Adipocyte (in vitro differentiated cells): ENCODE measurements at regions not wholly inside any gene's neighbourhood (a gene's known extent, or its start where the extent isn't known, plus 50 kb on each side); places are given as distances from the start of the nearest gene placed in this dataset.

Experiments
- DNase-seq: peaks from one replicate; pipeline ENCODE4 v3.0.0-alpha.2; 2015; ENCODE audit warnings: low read depth
- H3K27me3 ChIP-seq: replicated peaks from 2 replicates; pipeline ENCODE4 v1.7.0; 2013; ENCODE audit warnings: mild to moderate bottlenecking, low read length, moderate library complexity; ENCODE audit not compliant: control insufficient read depth, insufficient read depth
- H3K36me3 ChIP-seq: 2 replicates; pipeline ENCODE4 v1.7.0; 2013; ENCODE audit warnings: low read length, mild to moderate bottlenecking, moderate library complexity; ENCODE audit not compliant: control insufficient read depth, insufficient read depth, severe bottlenecking
- H3K4me1 ChIP-seq: 2 replicates; pipeline ENCODE4 v1.7.0; 2013; ENCODE audit warnings: mild to moderate bottlenecking, low read length, moderate library complexity; ENCODE audit not compliant: control insufficient read depth, insufficient read depth
- H3K4me3 ChIP-seq: 2 replicates; pipeline ENCODE4 v1.7.0; 2013; ENCODE audit warnings: mild to moderate bottlenecking, low read length, moderate library complexity
- H3K9ac ChIP-seq: 2 replicates; pipeline ENCODE4 v1.7.0; 2013; ENCODE audit warnings: mild to moderate bottlenecking, low read length, moderate library complexity
- H3K9me3 ChIP-seq: 2 replicates; pipeline ENCODE4 v1.7.0; 2013; ENCODE audit warnings: mild to moderate bottlenecking, low read length, moderate library complexity; ENCODE audit not compliant: control insufficient read depth

- no peaks in the 10 kb centered on the region for H3K9me3 ChIP-seq
- no peaks in the 10 kb centered on the region for H3K27me3 ChIP-seq
- no peak overlapping the region for H3K4me3 ChIP-seq
- no peak overlapping the region for H3K9ac ChIP-seq
- DNase-seq = no peak
- peaks cover 10% of the 10 kb centered on the region for H3K4me1 ChIP-seq
- no peaks in the 10 kb centered on the region for H3K36me3 ChIP-seq
Measured at GRCh38 chr16:65289022-65289421, 167.2 kb upstream of the CDH11 start.

GRCh38 chr16:65287307-65287706, 165.4 kb upstream of the CDH11 start:
- no peak overlapping the region for H3K4me3 ChIP-seq
- no peak for DNase-seq
- no peaks in the 10 kb centered on the region for H3K36me3 ChIP-seq
- no peaks in the 10 kb centered on the region for H3K9me3 ChIP-seq
- peaks cover 10% of the 10 kb centered on the region for H3K4me1 ChIP-seq
- no peak overlapping the region for H3K9ac ChIP-seq
- H3K27me3 ChIP-seq = no peaks in the 10 kb centered on the region

- Histone ChIP-seq H3K9me3 (no peaks in the 10 kb centered on the region), H3K9ac (no peak overlapping the region), H3K27me3 (no peaks in the 10 kb centered on the region), H3K4me3 (no peak overlapping the region), H3K36me3 (no peaks in the 10 kb centered on the region), H3K4me1 (peaks cover 10% of the 10 kb centered on the region)
- DNase-seq = peak; percentile 54
Measured at GRCh38 chr16:65285128-65286048, 163.5 kb upstream of the CDH11 start.

- H3K4me1 ChIP-seq = peaks cover 10% of the 10 kb centered on the region
- no peaks in the 10 kb centered on the region for H3K27me3 ChIP-seq
Measured at GRCh38 chr16:65284626-65285025, 162.8 kb upstream of the CDH11 start.

GRCh38 chr16:65283181-65283651, 161.4 kb upstream of the CDH11 start:
- no peaks in the 10 kb centered on the region for H3K9me3 ChIP-seq
- no peaks in the 10 kb centered on the region for H3K27me3 ChIP-seq
- no peak overlapping the region for H3K9ac ChIP-seq
- peaks cover 10% of the 10 kb centered on the region for H3K4me1 ChIP-seq
- H3K4me3 ChIP-seq = no peak overlapping the region
- no peak for DNase-seq
- no peaks in the 10 kb centered on the region for H3K36me3 ChIP-seq

More at GRCh38 chr16:65284626-65285025, 162.8 kb upstream of the CDH11 start:
- H3K9me3 ChIP-seq = no peaks in the 10 kb centered on the region
- no peaks in the 10 kb centered on the region for H3K36me3 ChIP-seq
- no peak overlapping the region for H3K4me3 ChIP-seq
- H3K9ac ChIP-seq = no peak overlapping the region
- DNase-seq = peak; percentile 21

- H3K27me3 ChIP-seq = no peaks in the 10 kb centered on the region
- no peak for DNase-seq
- no peak overlapping the region for H3K4me3 ChIP-seq
- H3K4me1 ChIP-seq = peaks cover 10% of the 10 kb centered on the region
- H3K9ac ChIP-seq = no peak overlapping the region
- H3K9me3 ChIP-seq = no peaks in the 10 kb centered on the region
- H3K36me3 ChIP-seq = no peaks in the 10 kb centered on the region
Measured at GRCh38 chr16:65281586-65281985, 159.7 kb upstream of the CDH11 start.

GRCh38 chr16:65280845-65281512, 159.1 kb upstream of the CDH11 start:
- Histone ChIP-seq H3K36me3 (no peaks in the 10 kb centered on the region), H3K9ac (no peak overlapping the region), H3K9me3 (no peaks in the 10 kb centered on the region), H3K4me1 (peaks cover 10% of the 10 kb centered on the region), H3K27me3 (no peaks in the 10 kb centered on the region), H3K4me3 (no peak overlapping the region)
- DNase-seq = no peak

- no peak overlapping the region for H3K4me3 ChIP-seq
- no peaks in the 10 kb centered on the region for H3K27me3 ChIP-seq
- H3K36me3 ChIP-seq = no peaks in the 10 kb centered on the region
- no peak overlapping the region for H3K9ac ChIP-seq
- H3K4me1 ChIP-seq = no peaks in the 10 kb centered on the region
- DNase-seq = no peak
- no peaks in the 10 kb centered on the region for H3K9me3 ChIP-seq
Measured at GRCh38 chr16:65279576-65279975, 157.7 kb upstream of the CDH11 start.

- H3K9me3 ChIP-seq = no peaks in the 10 kb centered on the region
- no peaks in the 10 kb centered on the region for H3K27me3 ChIP-seq
- no peak for DNase-seq
- H3K9ac ChIP-seq = no peak overlapping the region
- no peak overlapping the region for H3K4me3 ChIP-seq
- H3K36me3 ChIP-seq = no peaks in the 10 kb centered on the region
- no peaks in the 10 kb centered on the region for H3K4me1 ChIP-seq
Measured at GRCh38 chr16:65278874-65279273, 157.0 kb upstream of the CDH11 start.

GRCh38 chr16:65274566-65274965, 152.7 kb upstream of the CDH11 start:
- Histone ChIP-seq H3K4me3 (no peak overlapping the region), H3K9me3 (no peaks in the 10 kb centered on the region), H3K36me3 (no peaks in the 10 kb centered on the region), H3K9ac (no peak overlapping the region), H3K4me1 (no peaks in the 10 kb centered on the region), H3K27me3 (no peaks in the 10 kb centered on the region)
- DNase-seq = peak; percentile 26

GRCh38 chr16:65272699-65273414, 151.0 kb upstream of the CDH11 start:
- Histone ChIP-seq H3K9me3 (no peaks in the 10 kb centered on the region), H3K4me3 (no peak overlapping the region), H3K4me1 (no peaks in the 10 kb centered on the region), H3K36me3 (no peaks in the 10 kb centered on the region), H3K27me3 (no peaks in the 10 kb centered on the region), H3K9ac (no peak overlapping the region)
- no peak for DNase-seq
